ENCODE measurements at regions not wholly inside any gene's neighbourhood (a gene's known extent, or its start where the extent isn't known, plus 50 kb on each side); places are given as distances from the start of the nearest gene placed in this dataset.
"Not testable (repeated sequence)": the region's sequence is repeated elsewhere in the genome, so short reads cannot be mapped to it uniquely, and the experiment has no call there.

DNA sequence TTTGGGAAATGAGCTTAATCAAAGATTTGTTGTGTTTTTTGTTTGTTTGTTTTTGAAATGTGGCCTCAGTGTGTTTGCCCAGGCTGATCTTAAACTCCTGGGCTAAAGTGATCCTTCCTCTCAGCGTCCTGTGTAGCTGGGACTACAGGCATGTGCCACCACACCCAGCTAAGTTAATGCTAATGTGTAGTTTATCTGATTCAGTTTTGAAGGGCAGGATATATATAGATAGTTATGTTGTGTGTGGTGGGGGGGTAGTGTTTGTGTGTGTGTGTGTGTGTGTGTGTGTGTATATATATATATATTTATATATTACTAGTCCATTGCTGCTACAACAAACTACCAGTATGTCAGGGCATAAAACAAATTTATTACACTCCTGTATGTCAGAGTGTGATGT, 108.1 kb upstream of the PTPN20 start:
- DNase-seq, result not testable (repeated sequence)

GRCh38 chr10:46810222-46810621, 101.0 kb upstream of the PTPN20 start:
- not testable (repeated sequence) for DNase-seq

DNA sequence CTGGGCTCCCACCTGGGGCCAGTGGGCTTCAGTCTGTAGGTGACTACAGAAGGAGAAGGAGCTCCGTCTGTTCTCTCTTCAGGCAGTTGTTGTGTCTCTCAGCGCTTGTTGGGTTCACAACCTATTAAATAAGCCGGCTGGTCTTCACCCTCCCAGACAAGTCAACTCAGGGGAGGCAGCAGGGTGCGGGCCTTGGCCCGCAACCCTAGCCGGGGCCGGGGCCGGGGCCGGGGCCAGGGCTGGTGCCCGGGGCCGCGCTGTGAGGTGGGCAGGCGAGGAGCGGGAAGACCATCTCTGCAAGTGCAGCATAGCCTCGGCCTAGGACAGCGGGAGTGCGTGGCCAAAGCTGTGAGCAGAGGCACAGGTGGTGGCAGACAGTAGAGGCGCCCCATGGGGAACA, 95.1 kb upstream of the PTPN20 start:
- not testable (repeated sequence) for DNase-seq

DNA sequence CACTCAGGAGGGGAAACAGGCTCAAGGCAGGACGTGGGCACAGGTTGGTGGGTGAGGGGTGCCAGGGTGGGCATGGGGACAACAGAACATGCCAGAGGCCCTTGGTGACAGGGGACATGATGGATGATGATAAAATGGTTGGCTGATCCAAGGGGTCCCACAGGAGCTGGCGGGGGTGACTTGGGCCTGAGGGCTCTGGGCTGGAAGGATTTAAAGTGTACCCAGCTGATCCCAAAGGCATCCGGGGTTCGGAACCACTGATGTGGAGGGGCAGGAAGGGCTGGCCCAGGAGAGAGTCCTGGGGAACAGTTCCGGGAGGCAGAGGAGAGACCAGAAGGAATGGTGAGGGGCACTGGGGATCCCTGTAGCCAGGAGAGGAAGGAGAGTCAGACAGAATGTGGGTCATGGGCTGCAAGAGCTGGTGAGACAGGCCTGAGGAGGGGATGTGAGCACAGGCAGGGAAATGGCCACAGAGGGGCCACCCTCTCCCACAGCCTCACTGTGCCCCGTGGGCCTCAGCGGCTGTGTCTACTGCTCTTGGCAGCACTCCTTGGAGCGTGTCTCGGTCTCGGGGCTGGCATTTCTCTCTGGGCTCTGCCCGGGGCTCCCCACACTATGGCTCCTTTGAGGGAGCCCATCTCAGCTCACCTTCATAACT, 70.7 kb upstream of the PTPN20 start:
- DNase-seq, result not testable (repeated sequence)

- DNase-seq, result not testable (repeated sequence)
Measured at GRCh38 chr10:46841051-46841593, 70.1 kb upstream of the PTPN20 start.

DNA sequence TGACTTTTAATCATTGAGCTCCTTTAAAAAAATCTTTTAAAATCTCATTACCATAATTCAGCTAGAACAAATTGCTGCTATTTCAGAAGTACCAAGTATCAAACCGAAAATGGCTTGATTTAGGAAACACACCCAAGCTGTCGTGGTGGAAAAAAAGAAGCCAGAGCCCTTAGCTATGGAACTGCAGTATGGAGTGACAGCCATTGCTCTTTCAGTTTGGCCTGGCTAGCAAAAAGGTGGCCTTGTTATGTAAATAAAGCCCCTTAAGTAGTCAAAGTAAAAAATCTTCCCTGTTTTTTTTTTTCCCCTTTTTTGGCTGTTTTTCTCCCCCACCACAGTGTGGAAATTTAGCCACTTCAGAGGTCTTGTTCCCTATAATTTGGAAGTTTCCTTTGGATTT, 66.0 kb upstream of the PTPN20 start:
- not testable (repeated sequence) for DNase-seq

DNA sequence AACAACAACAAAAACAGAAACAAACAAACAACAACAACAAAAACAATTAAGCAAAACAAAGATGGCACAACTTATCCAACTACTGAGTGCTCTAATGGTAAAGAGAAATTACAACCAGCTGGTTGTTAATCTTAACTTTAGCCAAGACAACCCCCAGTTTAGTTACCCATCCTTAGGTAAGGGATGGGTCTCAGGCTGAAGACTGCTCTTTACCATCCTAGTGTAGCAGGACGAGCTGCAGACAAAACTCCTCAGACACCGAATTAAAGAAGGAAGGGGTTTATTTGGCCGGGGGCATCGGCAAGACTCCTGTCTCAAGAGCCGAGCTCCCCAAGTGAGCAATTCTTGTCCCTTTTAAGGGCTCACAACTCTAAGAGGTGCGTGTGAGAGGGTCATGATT, 65.6 kb upstream of the PTPN20 start:
- not testable (repeated sequence) for DNase-seq

- not testable (repeated sequence) for DNase-seq
Measured at GRCh38 chr10:46860753-46861152, 50.5 kb upstream of the PTPN20 start.

Measured in left kidney (tissue), 1 donor.